ENCODE measurements at regions not wholly inside any gene's neighbourhood (a gene's known extent, or its start where the extent isn't known, plus 50 kb on each side); places are given as distances from the start of the nearest gene placed in this dataset.

- TF ChIP-seq YY1 (IDR thresholded peaks at IDR 0.05; ENCODE audit: insufficient read depth, insufficient read length) (no peak), ZNF274 (IDR thresholded peaks at IDR 0.05; ENCODE audit: low read depth, low read length) (no peak), SUZ12 (IDR thresholded peaks at IDR 0.05; ENCODE audit: extremely low read depth, insufficient read depth, insufficient read length) (no peak)
Measured at GRCh38 chr9:73596321-73596720, 444.7 kb downstream of the ANXA1 start.
